HG03342 (cell line): ENCODE measurements at regions not wholly inside any gene's neighbourhood (a gene's known extent, or its start where the extent isn't known, plus 50 kb on each side); places are given as distances from the start of the nearest gene placed in this dataset.

Source experiments
- ATAC-seq: cut with Tn5 transposase; IDR thresholded peaks from one replicate; pipeline ENCODE4 v1.9.1; 2021; ENCODE audit warnings: mild to moderate bottlenecking, moderate library complexity; ENCODE audit not compliant: unreplicated experiment

DNA sequence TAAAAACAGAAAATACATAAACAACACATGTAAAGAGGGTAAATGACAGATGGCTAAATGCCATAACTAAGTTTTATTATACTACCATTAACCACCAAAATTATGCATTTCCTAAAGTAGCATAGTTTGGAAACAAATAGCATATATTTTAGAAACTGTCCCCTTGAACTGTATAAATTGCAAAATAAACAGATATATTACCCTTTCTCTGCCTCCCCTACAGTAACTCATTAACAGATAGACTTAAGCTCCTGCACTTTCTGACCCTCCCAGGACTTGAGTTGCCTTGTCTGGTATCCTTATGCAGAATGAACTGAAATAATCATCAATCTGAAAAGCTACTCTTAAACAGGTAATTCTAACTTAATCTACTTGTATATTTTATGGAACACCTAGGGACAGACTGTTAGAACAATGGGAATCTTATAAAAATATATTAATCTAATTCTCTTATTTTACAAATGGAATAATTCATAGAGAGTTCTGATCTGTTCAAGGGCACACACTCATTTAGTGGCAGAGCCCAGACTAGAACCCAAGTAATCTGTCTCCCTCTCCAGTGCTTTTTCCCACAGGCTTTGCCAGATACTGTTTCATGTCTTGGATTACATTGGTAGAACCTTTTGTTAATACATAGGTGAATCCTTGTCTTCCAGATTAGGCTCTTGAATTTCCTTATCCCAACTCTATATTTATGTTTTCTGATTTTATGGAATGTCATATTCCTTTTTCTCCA lies 50.6 kb upstream of the LOC128125822 start:
- ATAC-seq, result no peak
